Gastroesophageal sphincter (tissue), 3 donors: ENCODE measurements at regions not wholly inside any gene's neighbourhood (a gene's known extent, or its start where the extent isn't known, plus 50 kb on each side); places are given as distances from the start of the nearest gene placed in this dataset.

Experiments
- CTCF ChIP-seq, 4 experiments: fragments of 200-600 bp in 2 of 4; fragments of 450-650 bp in 2 of 4; sonication (generic) in 1 of 4; IDR thresholded peaks; one replicate each; pipeline ENCODE4 v1.5.1; 2017 to 2019; ENCODE audit warnings: antibody characterized with exemption in 4 of 4, mild to moderate bottlenecking in 2 of 4, moderate library complexity in 2 of 4
- EP300 ChIP-seq: sonication (generic); formaldehyde crosslinking; IDR thresholded peaks from one replicate; pipeline ENCODE4 v1.6.1; 2017; ENCODE audit warnings: antibody characterized with exemption, mild to moderate bottlenecking
- POLR2A ChIP-seq, 2 donors: fragments of 450-650 bp; IDR thresholded peaks; one replicate each; pipeline ENCODE4 v1.6.1; 2017; ENCODE audit warnings: antibody characterized with exemption in 2 of 2, mild to moderate bottlenecking in 2 of 2, moderate library complexity in 1 of 2

GRCh38 chr9:84613431-84613830 is 56.1 kb upstream of the NTRK2 start:
- TF ChIP-seq CTCF (IDR thresholded peaks at IDR 0.05) (no peak), POLR2A (IDR thresholded peaks at IDR 0.05) (no peak), EP300 (no peak)
